ENCODE measurements at regions not wholly inside any gene's neighbourhood (a gene's known extent, or its start where the extent isn't known, plus 50 kb on each side); places are given as distances from the start of the nearest gene placed in this dataset.
A peak's percentile ranks its signal among the peaks of the same experiment; 100 is the strongest.

DNA sequence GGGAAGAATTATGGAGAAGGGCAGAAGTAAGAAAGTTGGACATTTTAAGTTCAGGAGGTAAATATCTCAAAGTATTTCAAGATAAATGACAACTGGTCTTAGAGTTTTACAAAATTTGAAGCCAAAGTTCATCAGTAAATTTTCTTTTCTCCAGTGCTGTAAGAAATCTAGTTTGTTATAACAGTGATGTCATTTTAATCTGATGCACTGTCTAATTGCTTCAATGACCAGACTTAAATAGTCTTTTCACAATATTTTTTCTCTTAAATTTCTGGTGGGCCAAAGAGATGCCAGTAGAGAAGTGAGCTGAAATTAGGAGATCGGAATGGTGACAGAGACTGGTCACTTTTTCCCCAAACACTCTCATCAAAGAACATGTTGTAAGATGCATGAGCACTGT lies 156.5 kb upstream of the TMEM161B start:
- 56 to 82% methylated on average over 1 of the region's 1 CpG for WGBS, 2 experiments (ENCODE audit: low coverage in 1 of 2, low lambda C conversion rate in 2 of 2, missing lambda C conversion rate in 2 of 2)
- H4K20me1 ChIP-seq (ENCODE audit: insufficient read depth) = no peaks in the 10 kb centered on the region
- H3K27ac ChIP-seq = no peak overlapping the region
- H3K9me3 ChIP-seq (ENCODE audit: low read depth) = no peaks in the 10 kb centered on the region
- H3K9me2 ChIP-seq (ENCODE audit: insufficient read depth) = no peaks in the 10 kb centered on the region
- H3K4me3 ChIP-seq = no peak overlapping the region
- no peaks in the 10 kb centered on the region for H3K36me3 ChIP-seq (ENCODE audit: low read depth)
- H3K9ac ChIP-seq = no peak overlapping the region
- in situ Hi-C loops (cut with MboI) = no loop called here
- H3K4me2 ChIP-seq (ENCODE audit: unreplicated experiment) = no peak overlapping the region
- H2AFZ ChIP-seq = no peak overlapping the region
- no peaks in the 10 kb centered on the region for H3K79me2 ChIP-seq (ENCODE audit: insufficient read depth)
- H3K4me1 ChIP-seq (ENCODE audit: insufficient read depth) = no peaks in the 10 kb centered on the region
- no peak for DNase-seq
- no peaks in the 10 kb centered on the region for H3K27me3 ChIP-seq (replicated peaks; ENCODE audit: insufficient read depth)
- TF ChIP-seq EZH2phosphoT487 (IDR thresholded peaks at IDR 0.05; ENCODE audit: insufficient read depth, low read depth) (no peak), EZH2 (IDR thresholded peaks at IDR 0.05; ENCODE audit: insufficient read depth, poor library complexity, severe bottlenecking) (no peak)
- no peaks in the 10 kb centered on the region for H3F3A ChIP-seq (ENCODE audit: insufficient read depth)

DNA sequence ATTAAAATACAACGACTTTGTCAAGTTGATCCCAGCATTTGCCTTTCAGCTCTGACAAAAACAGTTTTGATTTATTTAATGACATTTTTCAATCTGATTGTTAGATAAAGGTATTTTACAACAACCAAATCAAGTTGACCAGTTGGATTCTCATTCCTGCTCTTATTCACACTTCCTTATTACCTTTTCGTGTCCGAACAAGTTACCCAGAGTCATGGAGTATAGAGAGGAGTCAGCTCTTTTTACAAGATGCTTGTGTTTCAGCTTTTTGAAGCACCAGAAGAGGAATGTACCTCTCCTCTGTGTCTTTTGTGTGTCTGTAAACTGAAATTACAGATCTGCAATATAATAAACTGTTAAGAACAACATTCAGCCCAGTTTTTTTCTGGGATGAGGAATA lies 151.3 kb upstream of the TMEM161B start:
- 67 to 74% methylated on average over 3 of the region's 3 CpGs for WGBS, 2 experiments (ENCODE audit: low coverage in 1 of 2, low lambda C conversion rate in 2 of 2, missing lambda C conversion rate in 2 of 2)
- in situ Hi-C loops (cut with MboI) = no loop called here
- no peak for DNase-seq
- TF ChIP-seq EZH2phosphoT487 (IDR thresholded peaks at IDR 0.05; ENCODE audit: insufficient read depth, low read depth) (no peak), EZH2 (IDR thresholded peaks at IDR 0.05; ENCODE audit: insufficient read depth, poor library complexity, severe bottlenecking) (no peak)
- H3K4me2 ChIP-seq (ENCODE audit: unreplicated experiment) = no peak overlapping the region
- H3K4me3 ChIP-seq = no peak overlapping the region
- no peaks in the 10 kb centered on the region for H3K4me1 ChIP-seq (ENCODE audit: insufficient read depth)
- H2AFZ ChIP-seq = no peak overlapping the region
- no peaks in the 10 kb centered on the region for H3K27me3 ChIP-seq (replicated peaks; ENCODE audit: insufficient read depth)
- H3K9me2 ChIP-seq (ENCODE audit: insufficient read depth) = no peaks in the 10 kb centered on the region
- no peaks in the 10 kb centered on the region for H3K36me3 ChIP-seq (ENCODE audit: low read depth)
- H3K9me3 ChIP-seq (ENCODE audit: low read depth) = no peaks in the 10 kb centered on the region
- no peaks in the 10 kb centered on the region for H3F3A ChIP-seq (ENCODE audit: insufficient read depth)
- H4K20me1 ChIP-seq (ENCODE audit: insufficient read depth) = no peaks in the 10 kb centered on the region
- H3K79me2 ChIP-seq (ENCODE audit: insufficient read depth) = no peaks in the 10 kb centered on the region
- no peak overlapping the region for H3K9ac ChIP-seq
- H3K27ac ChIP-seq = no peak overlapping the region

DNA sequence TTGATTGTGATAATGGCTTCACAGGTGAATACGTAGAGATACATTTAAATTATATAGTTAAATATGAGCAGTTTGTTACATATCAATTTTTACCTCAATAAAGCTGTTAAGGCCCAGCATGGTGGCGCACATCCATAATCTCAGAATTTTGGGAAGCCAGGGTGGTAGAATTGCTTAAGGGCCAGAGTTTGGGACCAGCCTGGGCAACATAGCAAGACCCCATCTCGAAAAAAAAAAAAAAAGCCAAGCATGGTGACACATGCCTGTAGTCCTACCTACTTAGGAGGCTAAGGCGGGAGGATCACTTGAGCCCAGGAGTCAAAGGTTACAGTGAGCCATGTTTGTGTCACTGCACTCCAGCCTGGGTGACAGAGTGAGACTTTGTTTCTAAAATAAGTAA lies 138.7 kb upstream of the TMEM161B start:
- no peak overlapping the region for H3K4me3 ChIP-seq
- no peaks in the 10 kb centered on the region for H3K9me3 ChIP-seq (ENCODE audit: low read depth)
- no peaks in the 10 kb centered on the region for H3K9me2 ChIP-seq (ENCODE audit: insufficient read depth)
- in situ Hi-C loops (cut with MboI) = no loop called here
- H3K79me2 ChIP-seq (ENCODE audit: insufficient read depth) = no peaks in the 10 kb centered on the region
- H2AFZ ChIP-seq = no peak overlapping the region
- no peaks in the 10 kb centered on the region for H3F3A ChIP-seq (ENCODE audit: insufficient read depth)
- H3K9ac ChIP-seq = no peak overlapping the region
- no peak for DNase-seq
- TF ChIP-seq EZH2phosphoT487 (IDR thresholded peaks at IDR 0.05; ENCODE audit: insufficient read depth, low read depth) (no peak), EZH2 (IDR thresholded peaks at IDR 0.05; ENCODE audit: insufficient read depth, poor library complexity, severe bottlenecking) (no peak)
- H4K20me1 ChIP-seq (ENCODE audit: insufficient read depth) = no peaks in the 10 kb centered on the region
- H3K36me3 ChIP-seq (ENCODE audit: low read depth) = no peaks in the 10 kb centered on the region
- no peak overlapping the region for H3K4me2 ChIP-seq (ENCODE audit: unreplicated experiment)
- 57 to 64% methylated on average over 4 of the region's 4 CpGs for WGBS, 2 experiments (ENCODE audit: low coverage in 1 of 2, low lambda C conversion rate in 2 of 2, missing lambda C conversion rate in 2 of 2)
- H3K4me1 ChIP-seq (ENCODE audit: insufficient read depth) = no peaks in the 10 kb centered on the region
- no peak overlapping the region for H3K27ac ChIP-seq
- H3K27me3 ChIP-seq (replicated peaks; ENCODE audit: insufficient read depth) = no peaks in the 10 kb centered on the region

DNA sequence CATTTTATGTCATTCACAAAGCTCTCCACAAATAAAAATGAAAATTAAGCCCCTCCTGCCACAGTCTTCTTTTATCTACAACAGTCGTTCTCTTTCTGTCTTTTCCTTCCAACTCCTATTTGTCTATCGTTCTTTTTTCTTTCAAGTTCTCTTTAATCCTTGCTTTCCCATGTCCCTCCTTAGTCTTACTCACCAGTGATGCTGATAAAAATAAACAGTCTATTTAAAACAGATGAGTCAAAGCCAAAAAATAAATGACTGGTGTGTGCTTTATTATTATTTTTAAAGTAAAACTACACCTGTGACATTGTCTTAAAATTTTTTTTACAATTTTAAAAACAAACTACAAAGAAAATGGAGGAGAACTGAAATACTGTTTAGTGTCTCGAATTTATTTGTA lies 137.1 kb upstream of the TMEM161B start:
- H3K4me1 ChIP-seq (ENCODE audit: insufficient read depth) = no peaks in the 10 kb centered on the region
- peak; percentile 2 for DNase-seq
- in situ Hi-C loops (cut with MboI) = no loop called here

DNA sequence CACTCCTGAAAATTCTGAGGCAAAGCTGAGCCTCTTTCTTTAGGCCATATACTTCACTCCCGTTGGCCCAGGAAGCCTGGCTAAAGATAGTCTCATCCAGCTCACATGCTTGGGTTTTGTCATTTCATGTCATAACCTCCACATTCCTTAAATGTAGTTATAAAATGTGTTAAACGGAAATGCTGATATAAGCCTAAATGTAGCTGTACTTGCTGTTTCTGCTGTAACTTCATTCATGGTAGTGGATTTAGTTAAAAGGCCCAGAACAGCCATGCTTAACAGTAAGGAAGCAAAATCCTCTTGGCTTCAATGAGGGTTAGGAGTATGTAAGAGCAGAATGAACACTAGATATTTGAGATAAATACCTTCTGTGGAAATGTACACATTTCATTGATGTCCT lies 135.8 kb upstream of the TMEM161B start:
- no peak overlapping the region for H3K27ac ChIP-seq
- H3K9me2 ChIP-seq (ENCODE audit: insufficient read depth) = no peaks in the 10 kb centered on the region
- TF ChIP-seq EZH2 (IDR thresholded peaks at IDR 0.05; ENCODE audit: insufficient read depth, poor library complexity, severe bottlenecking) (no peak), EZH2phosphoT487 (IDR thresholded peaks at IDR 0.05; ENCODE audit: insufficient read depth, low read depth) (no peak)
- no peaks in the 10 kb centered on the region for H3K36me3 ChIP-seq (ENCODE audit: low read depth)
- H4K20me1 ChIP-seq (ENCODE audit: insufficient read depth) = no peaks in the 10 kb centered on the region
- no peaks in the 10 kb centered on the region for H3K9me3 ChIP-seq (ENCODE audit: low read depth)
- no peaks in the 10 kb centered on the region for H3K27me3 ChIP-seq (replicated peaks; ENCODE audit: insufficient read depth)
- in situ Hi-C loops (cut with MboI) = no loop called here
- H2AFZ ChIP-seq = no peak overlapping the region
- 53 to 59% methylated on average over 2 of the region's 2 CpGs for WGBS, 2 experiments (ENCODE audit: low coverage in 1 of 2, low lambda C conversion rate in 2 of 2, missing lambda C conversion rate in 2 of 2)
- no peak overlapping the region for H3K9ac ChIP-seq
- DNase-seq = no peak
- H3K4me3 ChIP-seq = no peak overlapping the region
- no peaks in the 10 kb centered on the region for H3F3A ChIP-seq (ENCODE audit: insufficient read depth)
- no peaks in the 10 kb centered on the region for H3K79me2 ChIP-seq (ENCODE audit: insufficient read depth)
- no peaks in the 10 kb centered on the region for H3K4me1 ChIP-seq (ENCODE audit: insufficient read depth)
- no peak overlapping the region for H3K4me2 ChIP-seq (ENCODE audit: unreplicated experiment)

More for the DNA sequence above, 137.1 kb upstream of the TMEM161B start:
- Histone ChIP-seq H3K27me3 (replicated peaks; ENCODE audit: insufficient read depth) (no peaks in the 10 kb centered on the region), H3K36me3 (ENCODE audit: low read depth) (no peaks in the 10 kb centered on the region), H3K9me3 (ENCODE audit: low read depth) (no peaks in the 10 kb centered on the region), H4K20me1 (ENCODE audit: insufficient read depth) (no peaks in the 10 kb centered on the region), H3K27ac (no peak overlapping the region), H2AFZ (no peak overlapping the region), H3K9ac (no peak overlapping the region), H3K4me2 (ENCODE audit: unreplicated experiment) (no peak overlapping the region), H3K79me2 (ENCODE audit: insufficient read depth) (no peaks in the 10 kb centered on the region), H3F3A (ENCODE audit: insufficient read depth) (no peaks in the 10 kb centered on the region), H3K9me2 (ENCODE audit: insufficient read depth) (no peaks in the 10 kb centered on the region), H3K4me3 (no peak overlapping the region)
- WGBS, 2 experiments (ENCODE audit: low coverage in 1 of 2, low lambda C conversion rate in 2 of 2, missing lambda C conversion rate in 2 of 2) = 58 to 74% methylated on average over 3 of the region's 3 CpGs
- TF ChIP-seq EZH2phosphoT487 (IDR thresholded peaks at IDR 0.05; ENCODE audit: insufficient read depth, low read depth) (no peak), EZH2 (IDR thresholded peaks at IDR 0.05; ENCODE audit: insufficient read depth, poor library complexity, severe bottlenecking) (no peak)
